ENCODE measurements at regions not wholly inside any gene's neighbourhood (a gene's known extent, or its start where the extent isn't known, plus 50 kb on each side); places are given as distances from the start of the nearest gene placed in this dataset.

DNA sequence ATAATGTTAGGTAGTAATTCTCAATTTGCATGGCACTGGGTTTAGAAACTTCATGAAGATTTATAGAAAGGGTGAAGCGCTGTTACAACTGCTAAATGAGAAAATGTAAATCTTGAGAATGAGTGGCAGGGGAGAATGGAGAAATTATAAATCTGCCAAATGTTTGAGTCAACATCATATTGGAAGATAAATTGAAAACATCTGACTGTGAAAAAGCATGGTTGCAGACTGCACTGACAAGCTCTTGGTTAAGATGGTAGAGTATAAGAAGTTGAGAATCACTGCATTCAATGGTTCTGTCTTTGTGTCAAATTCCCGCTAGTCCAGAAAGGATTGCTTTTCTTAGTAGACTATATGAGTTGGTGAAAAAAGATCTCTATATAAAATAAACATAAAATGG is 113.3 kb upstream of the DUSP10 start:
- H3K27me3 Mint-ChIP-seq = no peaks in the 10 kb centered on the region
- no peaks in the 10 kb centered on the region for H3K36me3 Mint-ChIP-seq (ENCODE audit: insufficient read depth)
- no peak overlapping the region for H3K27ac Mint-ChIP-seq
- no peaks in the 10 kb centered on the region for H3K9me3 Mint-ChIP-seq (ENCODE audit: low read depth)
- DNase-seq (ENCODE audit: low spot score, unreplicated experiment) = no peak
- TF ChIP-seq, protein P1, sequence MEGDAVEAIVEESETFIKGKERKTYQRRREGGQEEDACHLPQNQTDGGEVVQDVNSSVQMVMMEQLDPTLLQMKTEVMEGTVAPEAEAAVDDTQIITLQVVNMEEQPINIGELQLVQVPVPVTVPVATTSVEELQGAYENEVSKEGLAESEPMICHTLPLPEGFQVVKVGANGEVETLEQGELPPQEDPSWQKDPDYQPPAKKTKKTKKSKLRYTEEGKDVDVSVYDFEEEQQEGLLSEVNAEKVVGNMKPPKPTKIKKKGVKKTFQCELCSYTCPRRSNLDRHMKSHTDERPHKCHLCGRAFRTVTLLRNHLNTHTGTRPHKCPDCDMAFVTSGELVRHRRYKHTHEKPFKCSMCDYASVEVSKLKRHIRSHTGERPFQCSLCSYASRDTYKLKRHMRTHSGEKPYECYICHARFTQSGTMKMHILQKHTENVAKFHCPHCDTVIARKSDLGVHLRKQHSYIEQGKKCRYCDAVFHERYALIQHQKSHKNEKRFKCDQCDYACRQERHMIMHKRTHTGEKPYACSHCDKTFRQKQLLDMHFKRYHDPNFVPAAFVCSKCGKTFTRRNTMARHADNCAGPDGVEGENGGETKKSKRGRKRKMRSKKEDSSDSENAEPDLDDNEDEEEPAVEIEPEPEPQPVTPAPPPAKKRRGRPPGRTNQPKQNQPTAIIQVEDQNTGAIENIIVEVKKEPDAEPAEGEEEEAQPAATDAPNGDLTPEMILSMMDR (IDR thresholded peaks at IDR 0.05; ENCODE audit: unreplicated experiment) = no peak
- no peak overlapping the region for H3K4me3 Mint-ChIP-seq (ENCODE audit: low read depth)
- H3K4me1 Mint-ChIP-seq (ENCODE audit: low read depth) = no peaks in the 10 kb centered on the region

DNA sequence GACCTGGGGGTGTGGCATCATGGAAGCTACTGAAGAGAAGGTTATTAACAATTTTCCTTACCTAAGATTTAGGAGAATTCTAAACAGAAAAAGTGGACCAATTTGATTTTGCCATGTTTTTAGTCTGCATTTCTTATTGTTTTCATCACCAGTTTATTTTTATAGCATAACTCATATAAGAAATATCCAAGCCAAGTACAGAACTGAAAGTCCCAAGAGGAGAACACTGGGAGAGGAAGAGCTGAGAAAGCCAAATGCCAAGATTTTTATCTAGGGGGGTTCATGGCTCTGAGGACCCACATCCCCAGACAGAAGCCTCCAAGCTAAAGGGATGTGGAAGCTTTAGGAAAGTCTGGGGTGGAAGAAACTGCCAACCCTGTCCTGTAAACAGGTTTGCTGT is 109.4 kb upstream of the DUSP10 start:
- no peak for DNase-seq (ENCODE audit: low spot score, unreplicated experiment)
- H3K36me3 Mint-ChIP-seq (ENCODE audit: insufficient read depth) = no peaks in the 10 kb centered on the region
- peaks cover under 1% of the 10 kb centered on the region for H3K4me1 Mint-ChIP-seq (ENCODE audit: low read depth)
- TF ChIP-seq, protein P1 (IDR thresholded peaks at IDR 0.05; ENCODE audit: unreplicated experiment) = no peak
- no peak overlapping the region for H3K27ac Mint-ChIP-seq
- H3K9me3 Mint-ChIP-seq (ENCODE audit: low read depth) = no peaks in the 10 kb centered on the region
- H3K27me3 Mint-ChIP-seq = no peaks in the 10 kb centered on the region
- H3K4me3 Mint-ChIP-seq (ENCODE audit: low read depth) = no peak overlapping the region

DNA sequence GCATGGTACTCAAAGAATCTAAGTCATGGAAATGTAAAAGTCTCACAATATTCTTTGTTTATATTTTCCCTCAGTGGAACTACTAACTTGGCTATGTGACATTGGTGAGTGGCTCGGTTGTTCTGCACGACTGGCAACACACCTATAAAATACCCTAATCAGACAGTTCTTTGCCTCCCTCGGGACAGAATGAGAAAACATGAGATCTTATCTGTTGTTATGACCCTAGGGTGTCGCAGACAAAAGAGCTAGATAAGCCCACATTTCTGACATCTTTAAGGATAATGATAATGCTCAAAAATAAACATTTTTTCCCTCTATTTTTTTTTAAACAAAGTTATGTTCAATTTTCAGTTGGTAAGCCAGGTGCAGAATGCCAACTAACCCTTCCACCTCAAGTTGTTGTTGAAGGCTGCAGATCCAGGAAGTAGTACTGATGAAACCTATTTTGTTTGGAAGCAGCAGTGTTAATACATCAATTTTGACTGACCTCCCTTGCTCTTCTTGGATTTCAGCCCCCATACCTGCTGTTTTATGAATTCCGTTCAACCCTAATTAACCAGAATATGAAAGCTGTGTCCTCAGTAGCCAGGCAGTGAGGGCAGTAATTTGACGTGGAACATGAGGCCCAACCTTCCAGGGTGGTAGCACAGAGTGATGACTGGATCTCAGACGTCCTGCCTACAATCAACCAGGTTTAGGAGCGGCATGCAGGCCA is 108.7 kb upstream of the DUSP10 start:
- TF ChIP-seq, protein P1 (IDR thresholded peaks at IDR 0.05; ENCODE audit: unreplicated experiment) = no peak
- DNase-seq (ENCODE audit: low spot score, unreplicated experiment) = no peak
- H3K27ac Mint-ChIP-seq = no peak overlapping the region
- H3K36me3 Mint-ChIP-seq (ENCODE audit: insufficient read depth) = no peaks in the 10 kb centered on the region
- no peak overlapping the region for H3K4me3 Mint-ChIP-seq (ENCODE audit: low read depth)
- no peaks in the 10 kb centered on the region for H3K9me3 Mint-ChIP-seq (ENCODE audit: low read depth)
- no peaks in the 10 kb centered on the region for H3K27me3 Mint-ChIP-seq
- peaks cover 8% of the 10 kb centered on the region for H3K4me1 Mint-ChIP-seq (ENCODE audit: low read depth)

DNA sequence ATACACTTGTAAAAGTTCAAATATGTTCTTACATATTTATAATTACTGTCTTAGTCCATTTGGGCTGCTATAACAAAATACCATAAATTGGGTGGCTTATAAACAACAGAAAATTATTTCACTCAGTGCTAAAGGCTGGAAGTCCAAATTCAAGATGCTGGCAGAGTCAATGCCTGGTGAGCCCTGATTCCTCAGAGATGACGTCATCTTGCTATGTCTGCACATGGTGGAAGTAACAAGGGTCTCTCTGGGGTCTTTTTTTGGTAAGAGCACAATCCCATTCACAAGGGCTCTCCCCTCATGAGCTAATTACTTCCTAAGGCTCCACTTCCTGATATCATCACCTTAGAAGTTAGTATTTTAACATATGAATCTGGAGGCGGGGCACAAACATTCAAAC is 108.0 kb upstream of the DUSP10 start:
- no peak for DNase-seq (ENCODE audit: low spot score, unreplicated experiment)
- no peaks in the 10 kb centered on the region for H3K9me3 Mint-ChIP-seq (ENCODE audit: low read depth)
- no peaks in the 10 kb centered on the region for H3K27me3 Mint-ChIP-seq
- H3K4me3 Mint-ChIP-seq (ENCODE audit: low read depth) = no peak overlapping the region
- no peak overlapping the region for H3K27ac Mint-ChIP-seq
- TF ChIP-seq, protein P1 (IDR thresholded peaks at IDR 0.05; ENCODE audit: unreplicated experiment) = no peak
- peaks cover 13% of the 10 kb centered on the region for H3K4me1 Mint-ChIP-seq (ENCODE audit: low read depth)
- no peaks in the 10 kb centered on the region for H3K36me3 Mint-ChIP-seq (ENCODE audit: insufficient read depth)

DNA sequence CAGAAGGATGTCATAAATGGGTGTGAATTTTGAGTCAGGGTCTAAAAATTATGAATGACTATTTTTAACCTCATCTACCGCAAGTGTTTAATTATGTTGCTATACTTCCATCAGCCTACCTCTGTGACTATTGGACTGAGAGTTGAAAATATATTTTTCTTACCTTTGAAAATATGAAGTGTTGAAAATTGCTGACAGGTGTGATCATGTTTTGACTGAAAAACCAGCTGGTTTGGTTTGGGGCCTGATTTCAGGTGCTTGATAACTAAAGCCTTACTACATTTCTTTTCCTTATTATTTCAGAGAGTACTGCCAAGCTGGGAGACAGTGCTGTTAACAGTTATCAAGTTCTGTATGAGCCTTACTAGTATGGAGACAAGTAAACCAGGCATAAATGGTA is 107.2 kb upstream of the DUSP10 start:
- TF ChIP-seq, protein P1 (IDR thresholded peaks at IDR 0.05; ENCODE audit: unreplicated experiment) = no peak
- H3K9me3 Mint-ChIP-seq (ENCODE audit: low read depth) = no peaks in the 10 kb centered on the region
- no peak overlapping the region for H3K27ac Mint-ChIP-seq
- no peaks in the 10 kb centered on the region for H3K36me3 Mint-ChIP-seq (ENCODE audit: insufficient read depth)
- H3K4me1 Mint-ChIP-seq (ENCODE audit: low read depth) = peaks cover 13% of the 10 kb centered on the region
- no peak overlapping the region for H3K4me3 Mint-ChIP-seq (ENCODE audit: low read depth)
- no peaks in the 10 kb centered on the region for H3K27me3 Mint-ChIP-seq
- DNase-seq (ENCODE audit: low spot score, unreplicated experiment) = no peak
